OCI-M2 (cell line): ENCODE measurements at regions not wholly inside any gene's neighbourhood (a gene's known extent, or its start where the extent isn't known, plus 50 kb on each side); places are given as distances from the start of the nearest gene placed in this dataset.

Experiments
- DNase-seq: peaks from one replicate; lab custom pipeline; 2025; ENCODE audit not compliant: unreplicated experiment; lab: John Stamatoyannopoulos, UW

- DNase-seq: no peak
These were observed 165.3 kb downstream of the LTN1 start for GRCh38 chr21:28827422-28827821.

GRCh38 chr21:28826569-28826968, 166.1 kb downstream of the LTN1 start:
- no peak for DNase-seq

- no peak for DNase-seq
These were observed 166.7 kb downstream of the LTN1 start for GRCh38 chr21:28826021-28826420.

- no peak for DNase-seq
These were observed 169.2 kb downstream of the LTN1 start for GRCh38 chr21:28823429-28823828.

GRCh38 chr21:28822486-28823335, 170.0 kb downstream of the LTN1 start:
- no peak for DNase-seq

GRCh38 chr21:28822123-28822399, 170.6 kb downstream of the LTN1 start:
- no peak for DNase-seq

- DNase-seq: no peak
These were observed 171.2 kb downstream of the LTN1 start for GRCh38 chr21:28821276-28822122.

GRCh38 chr21:28818663-28819278, 173.9 kb downstream of the LTN1 start:
- DNase-seq: no peak

- DNase-seq: no peak
These were observed 174.8 kb downstream of the LTN1 start for GRCh38 chr21:28817871-28818270.

- no peak for DNase-seq
These were observed 180.8 kb downstream of the LTN1 start for GRCh38 chr21:28811860-28812259.

- DNase-seq: no peak
These were observed 181.7 kb downstream of the LTN1 start for GRCh38 chr21:28810826-28811524.

GRCh38 chr21:28805885-28806284, 186.8 kb downstream of the LTN1 start:
- no peak for DNase-seq

- DNase-seq: no peak
These were observed 188.5 kb downstream of the LTN1 start for GRCh38 chr21:28804089-28804670.

- DNase-seq: no peak
These were observed 190.8 kb downstream of the LTN1 start for GRCh38 chr21:28801906-28802305.

- DNase-seq: no peak
These were observed 192.8 kb downstream of the LTN1 start for GRCh38 chr21:28799926-28800325.

- no peak for DNase-seq
These were observed 193.9 kb downstream of the LTN1 start for GRCh38 chr21:28798798-28799197.

GRCh38 chr21:28795251-28795650, 197.4 kb downstream of the LTN1 start:
- no peak for DNase-seq

- no peak for DNase-seq
These were observed 198.3 kb downstream of the LTN1 start for GRCh38 chr21:28794371-28794851.

GRCh38 chr21:28793043-28793442, 199.6 kb downstream of the LTN1 start:
- DNase-seq: no peak

- DNase-seq: no peak
These were observed 200.9 kb downstream of the LTN1 start for GRCh38 chr21:28791595-28792282.
